Stomach (tissue), 8 donors: ENCODE measurements at regions not wholly inside any gene's neighbourhood (a gene's known extent, or its start where the extent isn't known, plus 50 kb on each side); places are given as distances from the start of the nearest gene placed in this dataset.
A peak's percentile ranks its signal among the peaks of the same experiment; 100 is the strongest.

Experiments
- DNase-seq, 2 donors: peaks; one replicate each; pipeline versions ENCODE4 v3.0.0 to v3.0.0-alpha.2; 2013 to 2019
- H3K27ac ChIP-seq, 5 donors: fragments of 200-600 bp in 4 of 5; sonication (generic) in 4 of 5; one replicate each; pipeline ENCODE4 v1.5.1; 2013 to 2019; ENCODE audit warnings: mild to moderate bottlenecking in 1 of 5, moderate library complexity in 1 of 5
- H3K27me3 ChIP-seq, 3 donors: fragments of 200-600 bp; sonication (generic); one replicate each; pipeline ENCODE4 v1.5.1; 2017 to 2019; ENCODE audit warnings: mixed run types in 1 of 3
- H3K36me3 ChIP-seq, 4 donors: fragments of 200-600 bp; sonication (generic); 1 replicate in 3 of 4; 2 replicates in 1 of 4; pipeline ENCODE4 v1.5.1; 2016 to 2019
- H3K4me1 ChIP-seq, 4 donors: fragments of 200-600 bp; sonication (generic); one replicate each; pipeline ENCODE4 v1.5.1; 2016 to 2019
- H3K4me3 ChIP-seq, 4 donors: fragments of 200-600 bp; sonication (generic) in 3 of 4; one replicate each; pipeline ENCODE4 v1.5.1; 2016 to 2019; ENCODE audit warnings: mild to moderate bottlenecking in 1 of 4
- H3K9me3 ChIP-seq, 4 donors: fragments of 200-600 bp; sonication (generic); one replicate each; pipeline ENCODE4 v1.5.1; 2016 to 2019
- CTCF ChIP-seq, 7 experiments: fragments of 450-650 bp in 4 of 7; fragments of 200-600 bp in 3 of 7; sonication (generic) in 3 of 7; IDR thresholded peaks; one replicate each; pipeline ENCODE4 v1.5.1; 2016 to 2019; ENCODE audit warnings: antibody characterized with exemption in 7 of 7, control low read depth in 2 of 7, mild to moderate bottlenecking in 1 of 7
- EP300 ChIP-seq: sonication (generic); formaldehyde crosslinking; IDR thresholded peaks from one replicate; pipeline ENCODE4 v1.6.1; 2017; ENCODE audit warnings: antibody characterized with exemption
- POLR2A ChIP-seq, 4 donors: fragments of 450-650 bp; IDR thresholded peaks; one replicate each; pipeline ENCODE4 v1.6.1; 2016; ENCODE audit warnings: antibody characterized with exemption in 4 of 4, control low read depth in 2 of 4, mild to moderate bottlenecking in 1 of 4, moderate library complexity in 1 of 4
- POLR2AphosphoS5 ChIP-seq, 3 donors: sonication (generic); formaldehyde crosslinking; IDR thresholded peaks; one replicate each; pipeline ENCODE4 v1.6.1; 2016; ENCODE audit warnings: antibody characterized with exemption in 3 of 3
- WGBS, 5 donors: extraction: QIAGEN DNeasy Blood & Tissue Kit in 3 of 5; methylation state at CpG; one replicate each; pipeline versions ENCODE4 v1.1.5 to v1.1.7; 2013 to 2018; 5-methylcytosine and 5-hydroxymethylcytosine counted together
- intact Hi-C: fragments of 100-400 bp; cut with DNase I; formaldehyde crosslinking; loops from one replicate; pipeline ENCODE4 v1.15.1; 2023; ENCODE audit warnings: low total_unique reads
- donor health status: healthy with polysubstance abuse.
- donor health status: Bipolar disorder and iron deficiency.
- donor health status: healthy.

GRCh38 chr11:115676206-115676605 lies 172.0 kb upstream of the CADM1 start:
- H3K36me3 ChIP-seq, result no peaks in the 10 kb centered on the region
- peaks cover 0 to 8% (median 3%) of the 10 kb centered on the region in 4 donors for H3K4me1 ChIP-seq
- peak in 1 of 2 donors; percentile 40 for DNase-seq
- H3K27ac ChIP-seq, result no peak overlapping the region
- no peaks in the 10 kb centered on the region for H3K9me3 ChIP-seq
- no peak for TF ChIP-seq POLR2AphosphoS5 (IDR thresholded peaks at IDR 0.05)
- no peak for TF ChIP-seq CTCF (IDR thresholded peaks at IDR 0.05)
- no peak for TF ChIP-seq EP300
- TF ChIP-seq POLR2A (IDR thresholded peaks at IDR 0.05), result no peak
- intact Hi-C loops, result no loop called here
- H3K4me3 ChIP-seq, result no peak overlapping the region
- no peaks in the 10 kb centered on the region for H3K27me3 ChIP-seq
- 78 to 89% (median 83%) methylated on average over 4 of the region's 4 CpGs for WGBS, 5 donors

- H3K4me3 ChIP-seq, result no peak overlapping the region
- DNase-seq, result no peak
- H3K4me1 ChIP-seq, result peaks cover 0 to 8% (median 3%) of the 10 kb centered on the region in 4 donors
- no peaks in the 10 kb centered on the region for H3K9me3 ChIP-seq
- TF ChIP-seq CTCF (IDR thresholded peaks at IDR 0.05), result no peak
- no peak for TF ChIP-seq POLR2A (IDR thresholded peaks at IDR 0.05)
- no peak for TF ChIP-seq EP300
- TF ChIP-seq POLR2AphosphoS5 (IDR thresholded peaks at IDR 0.05), result no peak
- peaks cover 0 to 8% (median 0%) of the 10 kb centered on the region in 3 donors for H3K27me3 ChIP-seq
- WGBS, 5 donors, result 84 to 91% (median 90%) methylated on average over 14 of the region's 14 CpGs
- H3K36me3 ChIP-seq, result no peaks in the 10 kb centered on the region
- intact Hi-C loops, result no loop called here
- H3K27ac ChIP-seq, result no peak overlapping the region
Measured at GRCh38 chr11:115674937-115675544, 170.8 kb upstream of the CADM1 start.

- Histone ChIP-seq H3K4me1 (peaks cover 0 to 8% (median 3%) of the 10 kb centered on the region in 4 donors), H3K27me3 (peaks cover 0 to 8% (median 0%) of the 10 kb centered on the region in 3 donors), H3K36me3 (no peaks in the 10 kb centered on the region), H3K27ac (no peak overlapping the region), H3K9me3 (no peaks in the 10 kb centered on the region), H3K4me3 (no peak overlapping the region)
- DNase-seq, result no peak
- intact Hi-C loops, result no loop called here
- TF ChIP-seq EP300 (no peak), CTCF (IDR thresholded peaks at IDR 0.05) (no peak), POLR2A (IDR thresholded peaks at IDR 0.05) (no peak), POLR2AphosphoS5 (IDR thresholded peaks at IDR 0.05) (no peak)
- 54 to 71% (median 65%) methylated on average over 15 to 16 of the region's 16 CpGs for WGBS, 5 donors
Measured at GRCh38 chr11:115674176-115674936, 170.1 kb upstream of the CADM1 start.

- TF ChIP-seq CTCF (IDR thresholded peaks at IDR 0.05), result no peak
- no peaks in the 10 kb centered on the region for H3K9me3 ChIP-seq
- WGBS, 5 donors, result 92 to 95% (median 94%) methylated on average over 3 of the region's 3 CpGs
- H3K36me3 ChIP-seq, result no peaks in the 10 kb centered on the region
- no peak overlapping the region for H3K4me3 ChIP-seq
- intact Hi-C loops, result no loop called here
- no peak overlapping the region for H3K27ac ChIP-seq
- no peak for DNase-seq
- peaks cover 0 to 8% (median 0%) of the 10 kb centered on the region in 3 donors for H3K27me3 ChIP-seq
- peaks cover 0 to 8% (median 3%) of the 10 kb centered on the region in 4 donors for H3K4me1 ChIP-seq
Measured at GRCh38 chr11:115673720-115674119, 169.5 kb upstream of the CADM1 start.
